GM12878 (cell line): ENCODE measurements at regions not wholly inside any gene's neighbourhood (a gene's known extent, or its start where the extent isn't known, plus 50 kb on each side); places are given as distances from the start of the nearest gene placed in this dataset.

Source experiments
- ATAC-seq: fragments of 200-7000 bp; cut with Tn5 transposase; 3 replicates; pipeline ENCODE4 v1.9.1; 2020; ENCODE audit warnings: mild to moderate bottlenecking, moderate library complexity
- BruUV-seq: library from RNA; stranded (reverse); fragments of 400-500 nt; replicated peaks from 2 replicates; lab custom pipeline; 2021; lab: Mats Ljungman, UMichigan
- CTCF ChIA-PET: fragments of 300-600 bp; sonication (Branson Sonifier 250); formaldehyde crosslinking; extraction: SDS; loops from one replicate; lab custom pipeline; 2021; ENCODE audit warnings: inconsistent platforms; lab: Yijun Ruan, JAX
- POLR2A ChIA-PET: fragments of 350-600 bp; formaldehyde crosslinking; extraction: SDS; loops from one replicate; lab custom pipeline; 2021; ENCODE audit warnings: inconsistent platforms; lab: Charles Lee
- RAD21 ChIA-PET: fragments of 300-600 bp; sonication (Branson Sonifier 250); formaldehyde crosslinking; loops from one replicate; lab custom pipeline; 2023; ENCODE audit warnings: antibody characterized with exemption; ENCODE audit not compliant: unreplicated experiment; lab: Charles Lee
- SMC1A ChIA-PET: fragments of 300-600 bp; sonication (Branson Sonifier 250); formaldehyde crosslinking; loops from one replicate; lab custom pipeline; 2023; ENCODE audit not compliant: unreplicated experiment, uncharacterized antibody; lab: Charles Lee
- DNase-seq: peaks from one replicate; pipeline ENCODE4 v3.0.0-alpha.2; 2011; ENCODE audit warnings: low read depth, low spot score
- FAIRE-seq: peaks from 3 replicates; lab custom pipeline; 2011; peaks lifted over from hg19 to GRCh38; lab: Jason Lieb, UNC
- H2AFZ ChIP-seq: 2 replicates; pipeline ENCODE4 v1.6.0; 2011; ENCODE audit warnings: low read depth, low read length, control low read depth; ENCODE audit not compliant: control insufficient read depth
- H3K27ac ChIP-seq: 2 replicates; pipeline ENCODE4 v1.5.1; 2011; ENCODE audit warnings: control low read depth; ENCODE audit not compliant: control insufficient read depth, insufficient read depth
- H3K27me3 ChIP-seq, 2 experiments: replicated peaks in 1 of 2; 2 replicates each; pipeline versions ENCODE4 v1.6.0 to v1.6.1; 2011; ENCODE audit warnings: low read length in 1 of 2; ENCODE audit not compliant: control insufficient read depth in 2 of 2, insufficient read depth in 2 of 2
- H3K36me3 ChIP-seq, 2 experiments: 2 replicates each; pipeline ENCODE4 v1.5.1; 2011; ENCODE audit warnings: low read length in 1 of 2; ENCODE audit not compliant: control insufficient read depth in 2 of 2, insufficient read depth in 2 of 2
- H3K4me1 ChIP-seq: 2 replicates; pipeline ENCODE4 v1.6.1; 2011; ENCODE audit warnings: mild to moderate bottlenecking, low read length, moderate library complexity, mixed read lengths; ENCODE audit not compliant: control insufficient read depth, insufficient read depth
- H3K4me2 ChIP-seq: 2 replicates; pipeline ENCODE4 v1.6.0; 2011; ENCODE audit warnings: control low read depth; ENCODE audit not compliant: control insufficient read depth, insufficient read depth
- H3K4me3 ChIP-seq: fragments of 200-600 bp; sonication (generic); 2 replicates; pipeline ENCODE4 v1.5.1; 2016
- H3K79me2 ChIP-seq: 2 replicates; pipeline ENCODE4 v1.6.0; 2011; ENCODE audit warnings: low read length; ENCODE audit not compliant: control insufficient read depth, insufficient read depth
- H3K9ac ChIP-seq: 2 replicates; pipeline ENCODE4 v1.8.0; 2011; ENCODE audit warnings: low read length, control low read depth, mixed read lengths; ENCODE audit not compliant: control insufficient read depth, insufficient read depth
- H3K9me3 ChIP-seq: replicated peaks from 3 replicates; pipeline ENCODE4 v1.5.1; 2011; ENCODE audit warnings: mild to moderate bottlenecking, low read length; ENCODE audit not compliant: control insufficient read depth, insufficient read depth
- H4K20me1 ChIP-seq: 2 replicates; pipeline ENCODE4 v1.6.0; 2011; ENCODE audit not compliant: control insufficient read depth, insufficient read depth
- EP300 ChIP-seq, 2 experiments: fragments of 150-350 bp in 1 of 2; IDR thresholded peaks; 2 replicates each; pipeline ENCODE4 v1.6.1; 2011 to 2012; ENCODE audit warnings: low read depth in 2 of 2, low read length in 2 of 2, borderline replicate concordance in 1 of 2, improper control_type of control experiment in 1 of 2, inconsistent platforms in 1 of 2; ENCODE audit not compliant: control insufficient read depth in 1 of 2
- MEF2A ChIP-seq: IDR thresholded peaks from 2 replicates; pipeline ENCODE4 v1.6.1; 2011; ENCODE audit warnings: low read depth, mild to moderate bottlenecking, low read length, moderate library complexity; ENCODE audit not compliant: insufficient read depth
- MYB ChIP-seq: fragments of 150-350 bp; IDR thresholded peaks from 2 replicates; pipeline ENCODE4 v1.6.1; 2014; ENCODE audit warnings: mild to moderate bottlenecking, low read depth, low read length, borderline replicate concordance
- NR2F1 ChIP-seq: fragments of 450-650 bp; conservative IDR thresholded peaks from 2 replicates; pipeline ENCODE4 v1.6.1; 2017; ENCODE audit warnings: mild to moderate bottlenecking
- POLR2AphosphoS5 ChIP-seq: IDR thresholded peaks from 2 replicates; pipeline ENCODE4 v1.6.1; 2011; ENCODE audit warnings: mild to moderate bottlenecking, low read length, inconsistent platforms
- RAD21 ChIP-seq: IDR thresholded peaks from 2 replicates; pipeline ENCODE4 v1.6.1; 2011; ENCODE audit warnings: mild to moderate bottlenecking, low read depth, low read length, moderate library complexity; ENCODE audit not compliant: insufficient read depth
- SIN3A ChIP-seq: IDR thresholded peaks from 2 replicates; pipeline ENCODE4 v1.6.1; 2012; ENCODE audit warnings: low read depth, low read length, improper control_type of control experiment
- STAT1 ChIP-seq: fragments of 450-650 bp; conservative IDR thresholded peaks from 2 replicates; pipeline ENCODE4 v1.6.1; 2014; ENCODE audit warnings: antibody characterized with exemption, mild to moderate bottlenecking
- TCF12 ChIP-seq: IDR thresholded peaks from 2 replicates; pipeline ENCODE4 v1.6.1; 2011; ENCODE audit warnings: low read depth, mild to moderate bottlenecking, low read length
- WGBS: methylation state at CpG from one replicate; pipeline ENCODE4 v1.1.6; 2016; ENCODE audit warnings: low lambda C conversion rate; ENCODE audit not compliant: insufficient replicate concordance, insufficient coverage; ENCODE audit errors: missing lambda C conversion rate; 5-methylcytosine and 5-hydroxymethylcytosine counted together
- in situ Hi-C: fragments of 300-500 bp; cut with MboI; formaldehyde crosslinking; loops from 9 replicates; pipeline ENCODE4 v1.14.3; 2018; ENCODE audit warnings: mixed read lengths
- intact Hi-C: fragments of 100-400 bp; cut with micrococcal nuclease; formaldehyde crosslinking; loops from one replicate; pipeline ENCODE4 v1.14.2; 2022; ENCODE audit not compliant: unreplicated experiment
- TF ChIP-seq, protein P1 (sequence below): fragments of 450-650 bp; IDR thresholded peaks from 2 replicates; pipeline ENCODE4 v1.6.1; 2017; ENCODE audit warnings: low read depth, mild to moderate bottlenecking, moderate library complexity
- TF ChIP-seq, protein P2 (sequence below): fragments of 450-650 bp; IDR thresholded peaks from 2 replicates; pipeline ENCODE4 v1.6.1; 2018; ENCODE audit warnings: borderline replicate concordance, mild to moderate bottlenecking; ENCODE audit not compliant: partially characterized antibody
- TF ChIP-seq, protein P3 (sequence below): fragments of 450-650 bp; IDR thresholded peaks from 2 replicates; pipeline ENCODE4 v1.6.1; 2017; ENCODE audit warnings: mild to moderate bottlenecking, moderate library complexity

DNA sequence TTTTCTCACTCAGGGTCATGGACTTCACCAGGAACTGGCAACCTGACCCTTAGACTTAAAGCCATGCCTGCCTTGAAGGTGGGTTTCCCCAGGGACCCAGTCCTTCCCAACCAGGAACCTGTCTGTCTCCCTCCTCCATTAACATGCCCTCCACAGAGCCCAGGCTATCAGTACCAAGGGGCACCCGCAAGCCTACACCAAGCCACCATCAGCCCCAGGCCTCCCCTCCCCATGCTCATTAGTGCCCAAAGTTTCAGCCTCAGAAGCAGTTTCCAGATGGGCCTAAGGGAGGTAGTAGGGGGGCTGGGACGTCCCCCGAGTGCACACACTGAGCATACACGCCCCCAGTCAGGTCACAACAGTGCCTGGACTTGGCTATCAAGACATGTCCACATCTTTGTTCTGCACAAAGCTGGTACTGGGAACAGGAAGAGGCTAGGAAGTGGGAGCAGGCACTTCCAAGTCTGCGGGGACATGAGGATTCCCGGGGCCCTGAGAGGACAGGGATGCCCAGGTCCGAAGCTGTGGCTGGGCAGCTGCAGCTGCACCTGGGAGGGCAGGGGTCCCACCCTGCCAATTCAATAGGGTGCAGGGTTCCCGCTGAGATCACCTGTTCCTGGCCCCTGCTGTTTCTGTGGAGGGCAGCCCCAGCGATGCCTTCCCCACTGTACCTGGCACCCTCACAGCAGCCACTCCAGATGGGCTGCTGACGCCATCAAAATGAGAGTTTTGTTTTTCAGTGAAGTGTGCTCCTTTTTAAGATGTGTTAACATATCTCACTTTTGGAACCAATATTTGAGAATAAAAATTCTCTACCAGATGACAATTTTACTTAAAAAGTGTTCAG lies 731.4 kb downstream of the NR4A2 start (continued):
- TF ChIP-seq MYB (no peak), STAT1 (no peak), SIN3A (no peak), NR2F1 (no peak), RAD21 (no peak), MEF2A (no peak)
- TF ChIP-seq, protein P1, sequence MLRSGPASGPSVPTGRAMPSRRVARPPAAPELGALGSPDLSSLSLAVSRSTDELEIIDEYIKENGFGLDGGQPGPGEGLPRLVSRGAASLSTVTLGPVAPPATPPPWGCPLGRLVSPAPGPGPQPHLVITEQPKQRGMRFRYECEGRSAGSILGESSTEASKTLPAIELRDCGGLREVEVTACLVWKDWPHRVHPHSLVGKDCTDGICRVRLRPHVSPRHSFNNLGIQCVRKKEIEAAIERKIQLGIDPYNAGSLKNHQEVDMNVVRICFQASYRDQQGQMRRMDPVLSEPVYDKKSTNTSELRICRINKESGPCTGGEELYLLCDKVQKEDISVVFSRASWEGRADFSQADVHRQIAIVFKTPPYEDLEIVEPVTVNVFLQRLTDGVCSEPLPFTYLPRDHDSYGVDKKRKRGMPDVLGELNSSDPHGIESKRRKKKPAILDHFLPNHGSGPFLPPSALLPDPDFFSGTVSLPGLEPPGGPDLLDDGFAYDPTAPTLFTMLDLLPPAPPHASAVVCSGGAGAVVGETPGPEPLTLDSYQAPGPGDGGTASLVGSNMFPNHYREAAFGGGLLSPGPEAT = no peak

DNA sequence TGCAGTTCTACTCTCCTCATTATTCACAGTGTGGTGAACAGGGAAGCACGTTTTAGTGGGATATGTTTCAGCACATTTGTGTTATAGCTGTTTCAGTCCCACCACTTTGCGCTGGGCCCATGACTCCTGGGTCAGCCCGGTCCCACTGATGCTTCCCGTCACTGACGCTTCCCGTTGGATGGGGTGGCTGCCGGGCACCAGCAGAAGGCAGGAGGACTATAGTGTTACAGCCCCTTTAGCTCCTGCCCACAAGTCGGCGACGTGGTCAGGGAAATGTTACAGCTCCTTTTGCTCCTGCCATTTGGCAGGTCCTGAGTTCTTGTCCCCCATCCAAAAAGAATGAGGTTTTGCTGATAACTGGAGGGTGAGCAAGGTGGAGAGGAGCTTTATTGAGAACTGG lies 732.2 kb downstream of the NR4A2 start:
- POLR2A ChIA-PET = no interaction called here
- no peaks in the 10 kb centered on the region for H3K27me3 ChIP-seq
- BruUV-seq = no TSS peak
- no peak overlapping the region for H3K9ac ChIP-seq
- ATAC-seq (no peak), FAIRE-seq (no peak), DNase-seq (no peak)
- no peaks in the 10 kb centered on the region for H3K36me3 ChIP-seq
- SMC1A ChIA-PET = interaction anchor here (1.1 kb wide), 1 partner anchor 13 kb away, joined by 3 read pairs; no protein-coding TSS in a partner anchor
- no peak overlapping the region for H3K4me3 ChIP-seq
- H2AFZ ChIP-seq = no peak overlapping the region
- intact Hi-C loops (no loop called here), in situ Hi-C loops (no loop called here)
- H3K79me2 ChIP-seq = no peaks in the 10 kb centered on the region
- CTCF ChIA-PET = no interaction called here
- H3K27ac ChIP-seq = no peak overlapping the region
- RAD21 ChIA-PET = no interaction called here
- 60% methylated on average over 10 of the region's 10 CpGs for WGBS
- no peak overlapping the region for H3K4me2 ChIP-seq
- H4K20me1 ChIP-seq = no peaks in the 10 kb centered on the region
- no peaks in the 10 kb centered on the region for H3K9me3 ChIP-seq
- no peaks in the 10 kb centered on the region for H3K4me1 ChIP-seq
- TF ChIP-seq, protein P2, sequence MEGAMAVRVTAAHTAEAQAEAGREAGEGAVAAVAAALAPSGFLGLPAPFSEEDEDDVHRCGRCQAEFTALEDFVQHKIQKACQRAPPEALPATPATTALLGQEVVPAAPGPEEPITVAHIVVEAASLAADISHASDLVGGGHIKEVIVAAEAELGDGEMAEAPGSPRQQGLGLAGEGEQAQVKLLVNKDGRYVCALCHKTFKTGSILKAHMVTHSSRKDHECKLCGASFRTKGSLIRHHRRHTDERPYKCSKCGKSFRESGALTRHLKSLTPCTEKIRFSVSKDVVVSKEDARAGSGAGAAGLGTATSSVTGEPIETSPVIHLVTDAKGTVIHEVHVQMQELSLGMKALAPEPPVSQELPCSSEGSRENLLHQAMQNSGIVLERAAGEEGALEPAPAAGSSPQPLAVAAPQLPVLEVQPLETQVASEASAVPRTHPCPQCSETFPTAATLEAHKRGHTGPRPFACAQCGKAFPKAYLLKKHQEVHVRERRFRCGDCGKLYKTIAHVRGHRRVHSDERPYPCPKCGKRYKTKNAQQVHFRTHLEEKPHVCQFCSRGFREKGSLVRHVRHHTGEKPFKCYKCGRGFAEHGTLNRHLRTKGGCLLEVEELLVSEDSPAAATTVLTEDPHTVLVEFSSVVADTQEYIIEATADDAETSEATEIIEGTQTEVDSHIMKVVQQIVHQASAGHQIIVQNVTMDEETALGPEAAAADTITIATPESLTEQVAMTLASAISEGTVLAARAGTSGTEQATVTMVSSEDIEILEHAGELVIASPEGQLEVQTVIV = no peak
- TF ChIP-seq, protein P3, sequence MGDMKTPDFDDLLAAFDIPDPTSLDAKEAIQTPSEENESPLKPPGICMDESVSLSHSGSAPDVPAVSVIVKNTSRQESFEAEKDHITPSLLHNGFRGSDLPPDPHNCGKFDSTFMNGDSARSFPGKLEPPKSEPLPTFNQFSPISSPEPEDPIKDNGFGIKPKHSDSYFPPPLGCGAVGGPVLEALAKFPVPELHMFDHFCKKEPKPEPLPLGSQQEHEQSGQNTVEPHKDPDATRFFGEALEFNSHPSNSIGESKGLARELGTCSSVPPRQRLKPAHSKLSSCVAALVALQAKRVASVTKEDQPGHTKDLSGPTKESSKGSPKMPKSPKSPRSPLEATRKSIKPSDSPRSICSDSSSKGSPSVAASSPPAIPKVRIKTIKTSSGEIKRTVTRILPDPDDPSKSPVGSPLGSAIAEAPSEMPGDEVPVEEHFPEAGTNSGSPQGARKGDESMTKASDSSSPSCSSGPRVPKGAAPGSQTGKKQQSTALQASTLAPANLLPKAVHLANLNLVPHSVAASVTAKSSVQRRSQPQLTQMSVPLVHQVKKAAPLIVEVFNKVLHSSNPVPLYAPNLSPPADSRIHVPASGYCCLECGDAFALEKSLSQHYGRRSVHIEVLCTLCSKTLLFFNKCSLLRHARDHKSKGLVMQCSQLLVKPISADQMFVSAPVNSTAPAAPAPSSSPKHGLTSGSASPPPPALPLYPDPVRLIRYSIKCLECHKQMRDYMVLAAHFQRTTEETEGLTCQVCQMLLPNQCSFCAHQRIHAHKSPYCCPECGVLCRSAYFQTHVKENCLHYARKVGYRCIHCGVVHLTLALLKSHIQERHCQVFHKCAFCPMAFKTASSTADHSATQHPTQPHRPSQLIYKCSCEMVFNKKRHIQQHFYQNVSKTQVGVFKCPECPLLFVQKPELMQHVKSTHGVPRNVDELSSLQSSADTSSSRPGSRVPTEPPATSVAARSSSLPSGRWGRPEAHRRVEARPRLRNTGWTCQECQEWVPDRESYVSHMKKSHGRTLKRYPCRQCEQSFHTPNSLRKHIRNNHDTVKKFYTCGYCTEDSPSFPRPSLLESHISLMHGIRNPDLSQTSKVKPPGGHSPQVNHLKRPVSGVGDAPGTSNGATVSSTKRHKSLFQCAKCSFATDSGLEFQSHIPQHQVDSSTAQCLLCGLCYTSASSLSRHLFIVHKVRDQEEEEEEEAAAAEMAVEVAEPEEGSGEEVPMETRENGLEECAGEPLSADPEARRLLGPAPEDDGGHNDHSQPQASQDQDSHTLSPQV = no peak
- TF ChIP-seq POLR2AphosphoS5 = no peak
- no peak for TF ChIP-seq TCF12
- no peak for TF ChIP-seq EP300 (IDR thresholded peaks at IDR 0.05; ENCODE audit: borderline replicate concordance in 1 of 2, control insufficient read depth in 1 of 2, low read depth in 2 of 2, low read length in 2 of 2)
